ENCODE measurements at regions not wholly inside any gene's neighbourhood (a gene's known extent, or its start where the extent isn't known, plus 50 kb on each side); places are given as distances from the start of the nearest gene placed in this dataset.

DNA sequence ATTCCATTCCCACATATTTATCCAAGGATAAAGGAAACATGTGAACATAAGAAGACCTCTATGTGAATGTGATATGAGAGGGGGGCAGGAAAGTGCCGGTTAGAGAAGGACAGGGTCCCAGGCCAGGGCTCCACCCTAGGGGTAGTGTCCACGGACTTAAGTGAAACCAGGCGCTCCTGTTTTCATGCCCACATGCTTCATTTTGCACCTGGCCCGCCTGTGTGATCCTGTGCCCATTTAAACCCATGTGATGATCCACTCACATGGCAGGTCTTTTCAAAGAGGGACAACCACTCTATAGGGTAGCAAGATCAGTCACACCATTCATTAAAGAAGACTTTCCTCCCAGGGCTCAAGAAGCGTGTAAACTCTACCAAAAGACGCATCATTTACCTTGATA is 865.3 kb upstream of the GJE1 start:
- DNase-seq (ENCODE audit: missing footprints) (no peak), ATAC-seq (no peak)
- intact Hi-C loops (cut with DNase I): no loop called here

DNA sequence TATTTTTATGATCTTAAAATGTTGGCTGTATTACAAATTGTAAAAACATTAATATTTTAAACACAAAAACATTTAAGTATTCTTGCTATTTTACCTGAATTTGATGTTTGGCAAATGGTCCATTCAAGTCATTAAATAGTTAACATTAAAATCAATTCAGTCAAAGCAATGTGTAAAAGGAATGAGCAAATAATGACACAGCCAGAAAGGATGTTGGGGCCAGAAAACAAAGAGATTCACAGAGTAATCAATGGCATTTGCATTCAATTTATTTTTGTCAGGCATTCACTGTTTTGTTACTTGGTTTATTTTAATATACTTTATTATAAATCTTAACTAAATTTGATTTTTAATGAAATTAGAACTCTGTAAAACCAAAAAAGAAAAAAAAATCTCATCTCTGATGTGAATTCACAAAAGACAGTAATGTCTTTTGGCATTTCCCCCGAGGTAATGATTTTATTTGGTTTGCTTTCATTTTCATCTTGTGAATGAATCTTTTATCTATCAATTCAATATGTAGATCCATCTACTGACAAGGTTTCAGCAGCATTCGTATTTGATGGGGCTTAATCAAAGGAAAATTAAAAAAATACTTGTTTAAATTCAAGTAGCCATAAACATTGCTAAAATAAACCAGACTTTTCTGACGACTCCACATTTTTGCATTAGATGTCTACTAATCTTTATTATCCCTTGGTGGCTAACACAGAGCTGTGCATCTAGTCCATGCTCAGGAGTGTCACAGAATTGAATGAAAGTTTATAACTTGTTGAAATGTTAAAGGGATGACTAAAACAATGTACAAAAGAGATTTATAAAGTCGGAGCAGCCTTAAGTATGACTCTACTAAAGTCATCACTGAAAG is 866.7 kb upstream of the GJE1 start:
- DNase-seq (ENCODE audit: missing footprints) (no peak), ATAC-seq (no peak)
- intact Hi-C loops (cut with DNase I): no loop called here

DNA sequence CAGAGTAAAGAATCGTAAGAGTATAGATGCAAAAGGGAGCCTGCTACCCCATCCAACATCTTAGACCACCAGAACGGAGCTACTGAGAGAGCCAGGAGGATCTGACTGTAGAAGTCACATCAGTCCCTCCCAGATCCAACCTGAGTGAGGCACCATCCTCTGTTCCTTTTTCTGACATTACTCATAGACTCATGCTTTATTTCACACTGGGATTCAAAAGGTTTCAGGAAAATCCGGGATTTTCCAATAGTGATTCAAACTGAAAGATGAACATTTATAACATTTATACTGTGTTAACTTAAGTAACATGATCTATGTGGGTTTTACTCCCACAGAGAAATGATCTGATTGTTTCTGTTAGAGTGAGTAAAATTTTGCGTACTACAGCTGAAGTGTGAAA is 868.6 kb upstream of the GJE1 start:
- DNase-seq (ENCODE audit: missing footprints): no peak
- ATAC-seq: no peak
- intact Hi-C loops (cut with DNase I): loop anchor here (5.0 kb wide), 1 partner anchor 138 kb away; no protein-coding TSS in a partner anchor

DNA sequence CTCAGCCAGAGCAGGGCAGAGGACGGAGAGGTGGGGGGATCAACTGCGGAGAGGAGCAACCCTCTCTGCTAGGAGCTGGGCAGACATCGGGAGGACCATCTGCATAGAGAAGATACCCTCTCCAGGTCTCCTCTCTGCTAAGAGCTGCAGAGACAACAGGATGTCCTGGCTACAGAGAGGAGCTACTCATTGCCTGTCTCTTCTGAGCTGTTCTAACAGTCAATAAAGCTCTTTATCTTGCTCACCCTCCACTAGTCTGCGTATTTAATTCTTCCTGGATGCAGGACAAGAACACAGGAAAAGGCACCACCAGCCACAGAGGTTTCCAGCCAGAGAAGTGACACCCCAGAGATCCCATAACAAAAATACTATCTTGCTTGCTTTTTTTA is 871.1 kb upstream of the GJE1 start:
- ATAC-seq (peak; percentile 33), DNase-seq (ENCODE audit: missing footprints) (no peak)
- intact Hi-C loops (cut with DNase I): loop anchor here (5.0 kb wide), 1 partner anchor 141 kb away; no protein-coding TSS in a partner anchor

DNA sequence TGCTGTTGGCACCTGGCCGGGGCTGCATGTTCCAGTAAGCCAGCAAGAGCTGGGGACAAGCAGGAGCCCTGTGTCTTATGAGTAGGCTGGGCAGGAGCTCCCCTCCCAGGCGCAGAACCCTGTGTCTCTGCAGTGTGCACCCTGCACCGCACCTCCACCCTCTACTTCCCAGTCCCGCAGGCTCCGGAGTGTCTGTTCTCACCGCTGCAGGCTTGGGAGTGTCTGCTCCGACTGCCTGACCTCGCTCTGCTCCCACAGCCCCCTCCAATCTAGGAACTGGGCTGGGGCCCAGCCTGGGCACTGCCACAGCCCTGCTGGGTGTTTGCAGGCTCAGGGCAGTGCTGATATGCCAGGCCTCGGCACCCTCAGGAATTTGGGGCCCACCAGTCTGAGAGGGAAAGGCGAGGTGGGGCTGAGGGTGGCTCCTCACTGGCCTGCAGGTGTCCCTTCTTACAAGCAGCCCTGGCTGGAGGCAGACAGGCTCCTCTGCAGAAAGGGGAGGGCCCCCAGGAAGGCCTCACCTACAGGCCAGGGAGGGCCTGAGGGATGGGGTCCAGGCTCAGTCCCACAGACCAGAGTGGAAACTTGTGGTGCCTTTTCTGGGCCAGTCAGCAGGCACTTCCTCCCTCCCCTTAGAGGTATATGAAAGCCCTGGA is 871.6 kb upstream of the GJE1 start:
- intact Hi-C loops (cut with DNase I): loop anchor here (5.0 kb wide), 1 partner anchor 141 kb away; no protein-coding TSS in a partner anchor
- peak; percentile 92 for ATAC-seq
- DNase-seq (ENCODE audit: missing footprints): peak; percentile 68

DNA sequence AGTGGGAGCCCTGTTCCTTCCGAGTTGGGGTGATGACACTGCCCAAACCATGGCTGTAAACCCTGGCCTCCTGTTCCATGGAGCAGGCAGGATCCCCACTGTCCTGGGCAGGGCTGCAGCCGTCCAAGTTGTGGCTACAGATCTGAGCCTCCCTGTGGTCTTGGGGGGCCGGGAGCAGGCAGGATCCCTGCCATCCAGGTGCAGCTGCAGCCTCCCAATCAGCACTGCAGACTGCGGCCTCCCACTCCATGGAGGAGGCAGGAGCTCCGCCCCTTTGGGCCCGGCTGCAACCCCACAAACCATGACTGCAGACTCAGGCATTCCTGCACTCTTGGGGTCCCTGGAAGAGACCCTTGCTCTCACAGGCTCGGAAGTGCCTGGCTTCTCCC is 872.1 kb upstream of the GJE1 start:
- intact Hi-C loops (cut with DNase I): loop anchor here (5.0 kb wide), 1 partner anchor 142 kb away; no protein-coding TSS in a partner anchor
- ATAC-seq: peak; percentile 32
- DNase-seq (ENCODE audit: missing footprints): peak; percentile 44

DNA sequence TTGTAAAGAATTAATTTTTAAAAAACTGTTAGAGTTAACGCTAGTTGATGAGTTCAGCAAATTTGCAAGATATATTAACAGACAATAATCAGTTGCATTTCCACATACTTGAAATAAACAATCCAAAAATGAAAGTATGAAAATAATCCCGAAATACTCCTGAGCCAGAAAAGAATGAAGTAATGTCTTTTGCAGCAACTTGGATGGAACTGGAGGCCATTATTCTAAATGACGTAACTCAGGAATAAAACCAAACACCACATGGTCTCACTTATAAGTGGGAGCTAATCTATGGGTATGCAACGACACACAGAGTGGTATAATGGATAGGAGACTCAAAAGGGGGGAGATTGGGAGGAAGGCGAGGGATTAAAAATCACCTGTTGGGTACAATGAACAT is 872.9 kb upstream of the GJE1 start:
- intact Hi-C loops (cut with DNase I): loop anchor here (5.0 to 10.0 kb wide), 2 partner anchors 95 to 142 kb away; no protein-coding TSS in a partner anchor
- ATAC-seq: no peak

DNA sequence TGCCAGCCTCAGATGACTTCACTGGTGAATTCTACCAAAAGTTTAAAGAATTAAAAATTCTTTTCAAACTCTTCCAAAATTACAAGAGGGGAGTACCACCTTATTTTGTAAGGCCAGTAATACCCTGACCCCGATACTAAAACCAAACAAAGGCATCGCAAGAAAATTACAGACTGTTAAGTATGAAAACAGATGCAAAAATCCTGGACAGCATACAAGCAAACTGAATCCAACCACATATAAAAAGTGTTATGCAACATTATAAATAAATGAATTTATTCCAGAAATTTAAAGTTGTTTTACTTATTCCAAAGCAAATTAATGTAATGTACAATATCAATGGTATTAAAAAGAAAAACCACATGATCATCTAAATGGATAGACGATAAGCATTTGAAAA is 873.6 kb upstream of the GJE1 start:
- intact Hi-C loops (cut with DNase I): loop anchor here (10.0 kb wide), 1 partner anchor 94 kb away; no protein-coding TSS in a partner anchor
- ATAC-seq: no peak
- DNase-seq (ENCODE audit: missing footprints): no peak

More for the DNA sequence above, 872.9 kb upstream of the GJE1 start:
- DNase-seq (ENCODE audit: missing footprints): no peak

DNA sequence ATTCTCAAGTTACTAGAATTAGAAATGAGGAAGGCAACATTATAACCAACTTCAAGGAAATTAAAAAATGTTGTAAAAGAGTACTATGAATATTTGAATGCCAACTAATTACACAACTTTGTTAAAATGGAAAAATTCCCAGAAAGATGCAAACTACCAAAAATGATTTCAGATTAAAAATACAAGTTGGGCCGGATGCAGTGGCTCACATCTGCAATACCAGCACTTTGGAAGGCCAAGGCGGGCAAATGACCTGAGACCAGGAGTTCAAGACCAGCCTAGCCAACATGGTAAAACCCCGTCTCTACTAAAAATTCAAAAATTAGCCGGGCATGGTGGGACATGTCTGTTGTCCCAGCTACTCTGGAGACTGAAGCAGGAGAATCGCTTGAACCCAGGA is 874.2 kb upstream of the GJE1 start:
- intact Hi-C loops (cut with DNase I): loop anchor here (10.0 kb wide), 1 partner anchor 94 kb away; no protein-coding TSS in a partner anchor
- no peak for ATAC-seq
- no peak for DNase-seq (ENCODE audit: missing footprints)

DNA sequence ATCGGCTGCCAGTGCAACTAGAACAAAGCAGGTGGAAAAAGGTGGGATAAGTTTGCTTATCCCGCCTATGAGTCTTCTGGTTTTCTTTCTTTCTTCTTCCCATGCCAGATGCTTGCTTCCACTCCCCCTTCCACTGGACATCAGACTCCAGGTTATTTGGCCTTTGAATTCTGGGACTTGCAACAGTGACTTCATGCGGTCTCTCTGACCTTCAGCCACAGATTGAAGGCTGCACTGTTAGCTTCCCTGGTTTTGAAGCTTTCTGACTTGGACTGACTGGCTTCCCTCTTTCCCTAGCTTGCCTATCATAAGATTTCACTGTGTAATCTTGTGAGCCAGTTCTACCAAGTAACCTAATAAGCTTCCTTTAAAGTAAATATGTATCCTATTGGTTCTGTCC is 878.4 kb upstream of the GJE1 start:
- DNase-seq (ENCODE audit: missing footprints) (no peak), ATAC-seq (no peak)
- intact Hi-C loops (cut with DNase I): loop anchor here (10.0 kb wide), 1 partner anchor 90 kb away; no protein-coding TSS in a partner anchor

DNA sequence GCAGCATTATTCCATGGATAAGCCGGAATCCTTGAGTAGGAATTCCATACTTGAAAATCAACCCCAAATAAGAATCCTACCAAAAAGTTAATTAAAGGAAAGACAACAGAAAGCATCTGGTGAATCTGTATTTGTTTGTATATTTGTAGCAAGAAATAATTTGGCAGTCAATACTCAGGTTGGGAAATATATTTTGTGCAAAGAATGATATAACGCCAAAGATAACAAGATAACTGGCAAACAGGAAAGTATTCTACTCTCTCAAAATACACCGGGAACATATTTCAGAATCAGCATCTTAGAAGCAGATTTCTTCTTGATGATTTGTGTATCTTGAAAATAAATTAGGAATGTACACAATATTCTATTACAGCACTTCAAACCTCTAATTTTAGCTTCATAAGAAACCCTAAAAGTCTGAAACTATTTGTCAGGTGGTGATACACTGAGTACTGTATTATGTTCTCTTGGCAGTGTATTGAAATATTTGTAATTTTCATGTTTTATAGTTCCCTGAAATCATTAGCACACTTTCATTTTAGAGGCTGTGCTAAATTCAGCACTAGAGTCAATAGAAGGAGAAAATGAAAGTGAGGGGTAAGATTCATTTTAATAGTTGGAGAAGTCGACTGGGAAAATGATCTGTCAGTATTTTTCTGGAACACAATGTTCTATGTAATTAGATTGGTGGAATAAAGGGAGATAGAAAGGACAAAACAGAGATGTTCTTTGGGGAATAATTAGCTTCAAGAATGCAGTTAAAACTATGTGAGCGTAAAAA is 879.7 kb upstream of the GJE1 start:
- DNase-seq (ENCODE audit: missing footprints): no peak
- intact Hi-C loops (cut with DNase I): loop anchor here (10.0 kb wide), 1 partner anchor 88 kb away; no protein-coding TSS in a partner anchor
- ATAC-seq: peak; percentile 52

DNA sequence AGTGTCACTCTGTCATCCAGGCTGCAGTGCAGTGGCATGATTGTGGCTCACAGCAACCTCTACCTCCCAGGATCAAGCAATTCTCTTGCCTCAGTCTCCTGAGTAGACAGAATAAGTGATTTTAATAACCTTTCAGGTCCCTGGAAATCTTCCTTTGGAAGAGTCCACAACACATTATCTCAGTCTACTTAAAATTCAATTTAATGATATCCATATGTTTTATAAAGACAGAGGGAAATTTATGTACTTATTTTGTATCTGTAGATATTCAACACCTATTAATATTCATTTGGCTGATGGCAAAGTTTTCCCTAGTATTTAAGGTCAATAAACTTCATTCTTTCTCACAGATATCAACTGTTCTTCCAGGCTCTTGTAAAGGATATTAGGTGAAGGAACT is 881.4 kb upstream of the GJE1 start:
- intact Hi-C loops (cut with DNase I): loop anchor here (10.0 kb wide), 1 partner anchor 86 kb away; no protein-coding TSS in a partner anchor
- ATAC-seq: no peak
- no peak for DNase-seq (ENCODE audit: missing footprints)

DNA sequence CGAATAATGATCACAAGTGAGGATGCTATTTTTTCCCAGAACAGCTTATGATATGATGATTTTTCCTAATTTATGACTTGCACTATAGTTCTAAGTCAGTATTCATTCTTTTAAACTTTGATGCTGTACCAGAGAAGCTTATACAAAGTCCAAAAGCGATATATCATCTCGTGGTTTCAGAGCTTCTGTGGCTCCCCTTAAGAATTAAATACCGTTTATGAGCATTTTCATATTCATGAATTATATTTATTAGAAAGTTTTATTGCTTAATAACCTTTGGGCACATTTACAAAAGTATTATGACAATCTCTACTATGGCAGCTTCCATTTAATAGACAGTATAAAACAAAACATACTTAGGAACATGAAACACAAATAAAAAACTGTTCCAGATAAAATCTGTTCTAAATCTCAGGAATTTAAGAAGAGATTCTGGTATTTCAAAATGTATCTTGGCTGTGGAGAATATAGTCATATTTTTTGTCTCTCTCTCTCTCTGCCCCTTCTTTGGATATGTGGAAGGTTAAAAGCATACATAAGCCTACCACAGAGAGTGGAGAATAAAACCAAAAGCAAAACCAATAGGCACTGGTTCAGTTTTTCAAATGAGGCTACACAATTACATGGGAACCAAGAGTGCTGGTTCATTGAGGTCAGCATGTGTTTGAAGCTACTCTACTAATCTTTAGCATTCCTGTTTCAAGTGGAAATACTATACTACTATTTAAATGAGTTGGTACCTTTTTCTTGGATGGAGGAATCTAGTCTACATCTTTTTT is 884.5 kb upstream of the GJE1 start:
- ATAC-seq: no peak
- DNase-seq (ENCODE audit: missing footprints): no peak
- intact Hi-C loops (cut with DNase I): no loop called here

DNA sequence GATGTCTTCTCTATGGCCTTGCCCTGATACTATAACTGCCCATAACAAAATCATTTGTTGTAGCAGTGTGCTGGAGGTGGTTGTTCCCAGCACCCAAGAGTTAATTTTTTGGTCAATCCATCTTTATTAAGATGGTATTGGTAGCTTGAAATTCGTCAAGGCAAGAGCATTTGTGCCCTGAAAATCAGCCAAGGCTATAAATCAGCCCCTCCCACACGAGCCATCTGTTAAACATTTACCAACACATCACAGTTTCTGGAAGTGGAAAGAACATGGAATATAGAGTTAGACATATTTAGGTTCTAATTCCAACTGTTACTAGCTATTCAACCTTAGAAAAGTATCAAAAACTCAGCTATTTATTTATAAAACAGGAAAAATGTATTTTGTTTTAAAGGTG is 888.4 kb upstream of the GJE1 start:
- no peak for DNase-seq (ENCODE audit: missing footprints)
- ATAC-seq: no peak
- intact Hi-C loops (cut with DNase I): no loop called here

DNA sequence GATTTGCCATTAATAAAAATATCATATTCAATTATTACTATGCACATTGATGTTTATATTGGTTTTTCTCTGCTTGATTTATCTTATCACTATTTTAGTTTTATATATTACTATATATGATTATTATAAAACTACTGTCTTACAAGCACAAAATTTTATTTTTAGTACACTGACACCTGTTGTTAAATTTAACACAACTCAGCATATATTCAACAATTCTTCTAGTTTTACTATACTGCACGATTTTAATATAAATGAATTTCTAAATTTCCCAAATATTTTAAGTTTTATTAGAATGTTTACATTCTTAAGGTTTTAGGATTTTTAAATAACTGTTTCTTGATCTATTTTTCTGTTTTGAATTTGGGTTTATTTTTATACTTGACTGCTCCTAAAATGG is 889.8 kb upstream of the GJE1 start:
- DNase-seq (ENCODE audit: missing footprints) (no peak), ATAC-seq (no peak)
- intact Hi-C loops (cut with DNase I): no loop called here

DNA sequence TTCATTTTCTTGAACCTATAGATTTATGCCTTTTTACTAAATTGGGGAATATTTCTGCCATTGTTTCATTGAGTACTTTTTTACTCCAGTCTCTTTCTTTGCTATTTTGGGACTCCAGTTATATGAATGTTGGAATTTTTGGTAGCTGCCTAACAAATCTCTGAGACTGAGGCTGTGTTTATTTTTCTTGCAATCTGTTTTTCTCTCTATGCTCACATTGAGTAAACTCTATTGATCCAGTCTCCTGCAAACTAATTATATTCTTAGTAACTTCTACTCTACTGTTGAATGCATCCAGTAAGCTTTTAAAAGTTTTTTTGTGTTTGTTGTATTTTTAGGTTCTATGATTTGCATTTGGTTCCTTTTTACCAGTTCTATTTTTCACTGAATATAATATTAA is 903.4 kb upstream of the GJE1 start:
- no peak for DNase-seq (ENCODE audit: missing footprints)
- no peak for ATAC-seq
- intact Hi-C loops (cut with DNase I): no loop called here

DNA sequence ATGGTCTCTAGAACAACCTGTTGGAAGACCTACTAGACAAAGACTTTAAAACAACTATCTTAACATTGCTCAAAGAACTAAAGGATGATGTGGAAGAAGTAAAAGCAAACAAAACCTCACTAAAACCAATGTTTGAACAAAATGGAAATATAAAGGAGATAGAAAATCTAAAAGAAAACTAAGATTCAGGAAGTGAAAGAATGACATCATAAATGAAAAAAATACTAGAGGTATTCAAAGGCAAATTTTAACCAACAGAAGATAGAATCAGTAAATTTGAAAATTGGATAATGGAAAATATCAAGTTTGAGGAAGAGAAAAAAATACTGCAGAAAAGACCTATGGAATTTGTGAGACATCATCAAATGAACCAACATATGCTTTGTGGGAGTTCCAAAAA is 914.1 kb upstream of the GJE1 start:
- ATAC-seq: no peak
- no peak for DNase-seq (ENCODE audit: missing footprints)
- intact Hi-C loops (cut with DNase I): no loop called here

DNA sequence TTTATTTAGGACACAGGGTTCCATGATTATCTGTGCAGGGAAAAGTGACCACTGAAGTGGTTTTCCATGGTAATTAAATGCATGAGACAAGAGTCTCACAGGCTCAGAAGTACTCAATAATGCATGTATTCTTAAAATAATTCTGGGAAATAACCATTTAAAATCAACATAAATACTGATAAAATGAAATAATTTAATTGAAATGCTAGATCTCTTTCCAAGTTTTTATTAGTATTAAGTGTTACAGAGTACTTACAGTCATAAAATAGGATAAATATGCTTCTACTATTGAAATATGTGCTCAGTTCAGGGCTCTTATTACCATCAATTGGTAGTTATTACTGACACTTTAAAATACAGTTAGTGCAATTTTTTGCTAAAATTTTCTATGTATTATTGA is 916.0 kb upstream of the GJE1 start:
- DNase-seq (ENCODE audit: missing footprints): no peak
- intact Hi-C loops (cut with DNase I): no loop called here
- ATAC-seq: no peak
